CD4-positive, alpha-beta T cell treated with Interleukin-4 for 4 hours (primary cell): ENCODE measurements at regions not wholly inside any gene's neighbourhood (a gene's known extent, or its start where the extent isn't known, plus 50 kb on each side); places are given as distances from the start of the nearest gene placed in this dataset.
"Not testable (repeated sequence)": the region's sequence is repeated elsewhere in the genome, so short reads cannot be mapped to it uniquely, and the experiment has no call there.

Experiments used
- DNase-seq: peaks from one replicate; pipeline ENCODE4 v3.0.0-alpha.2; 2020

DNA sequence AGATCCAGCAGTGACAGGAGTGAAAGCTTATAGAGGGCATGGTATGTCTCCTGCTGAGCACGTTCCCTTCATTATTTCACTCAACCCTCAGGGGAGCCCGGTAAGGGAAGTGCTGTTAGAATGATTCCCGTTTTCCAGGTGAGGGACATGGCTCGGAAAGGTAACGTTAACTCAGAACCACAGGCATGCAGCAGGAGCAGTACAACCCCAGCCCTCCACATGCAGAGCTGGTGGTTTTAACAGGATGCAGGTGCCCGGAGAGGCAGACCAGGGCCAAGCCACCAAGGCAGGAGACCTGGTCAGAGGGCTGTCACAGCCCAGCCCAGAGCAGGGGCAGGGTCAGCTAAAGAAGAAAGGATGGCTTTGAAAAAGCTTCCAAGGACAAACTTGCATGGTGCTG lies 268.5 kb downstream of the SH3BP4 start:
- no peak for DNase-seq

DNA sequence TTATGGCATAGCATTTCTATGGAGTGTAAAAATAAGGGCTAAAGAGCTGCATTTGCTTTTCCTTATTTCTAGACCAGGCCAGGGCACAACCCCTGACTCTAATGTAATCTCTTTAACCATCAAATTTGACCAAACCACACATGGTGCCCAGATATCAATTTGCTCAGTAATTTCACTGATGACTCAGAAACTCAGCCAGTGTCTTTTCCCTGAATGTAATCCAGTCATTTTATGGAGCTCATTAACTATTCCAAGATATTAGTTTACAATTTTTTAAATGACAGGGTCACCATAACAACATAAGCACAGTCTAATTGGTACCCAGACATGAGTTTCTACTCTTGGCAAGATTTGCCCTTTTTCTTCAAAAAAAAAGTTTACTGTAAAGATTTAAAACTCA lies 270.8 kb upstream of the AGAP1 start:
- no peak for DNase-seq

- DNase-seq = no peak
Measured at GRCh38 chr2:235224410-235224809, 269.4 kb upstream of the AGAP1 start.

GRCh38 chr2:235225261-235225660 lies 268.6 kb upstream of the AGAP1 start:
- no peak for DNase-seq

DNA sequence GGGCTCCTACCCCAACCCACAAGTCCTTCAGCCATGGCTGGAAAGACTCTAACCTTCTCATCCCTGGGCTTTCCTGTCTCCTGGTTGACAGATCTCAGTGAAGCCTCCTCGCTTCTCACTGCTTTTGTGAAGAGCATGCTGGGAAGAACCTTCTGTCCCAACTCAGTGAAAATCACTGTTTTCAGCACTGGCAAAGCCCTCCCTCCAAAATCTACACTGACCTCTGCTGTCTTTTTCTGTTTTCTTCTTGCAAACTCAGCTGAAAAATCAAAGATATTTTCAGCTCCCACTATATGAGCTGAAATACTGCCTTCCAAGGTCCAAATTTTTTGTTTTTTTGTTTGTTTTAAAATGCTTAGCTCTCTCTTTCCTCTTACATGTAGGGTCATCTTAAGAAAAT lies 266.3 kb upstream of the AGAP1 start:
- DNase-seq = no peak

DNA sequence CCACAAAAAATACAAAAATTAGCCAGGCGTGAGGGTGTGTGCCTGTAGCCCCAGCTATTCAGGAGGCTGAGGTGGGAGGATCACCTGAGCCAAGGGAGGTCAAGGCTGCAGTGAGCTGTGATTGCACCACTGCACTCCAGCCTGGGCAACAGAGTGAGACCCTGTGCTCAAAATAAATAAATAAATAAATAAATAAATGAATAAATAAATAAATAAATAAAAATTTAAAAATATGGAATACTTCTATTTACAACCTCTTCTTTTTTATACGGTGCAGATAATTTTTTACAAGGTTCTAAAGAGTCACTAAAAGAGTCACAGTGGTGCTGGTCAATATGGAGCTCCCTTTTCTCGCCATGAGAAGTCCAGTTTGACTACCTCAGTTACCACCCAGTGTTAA lies 265.4 kb upstream of the AGAP1 start:
- DNase-seq = not testable (repeated sequence)

GRCh38 chr2:235229236-235229635 lies 264.6 kb upstream of the AGAP1 start:
- DNase-seq = no peak

- no peak for DNase-seq
Measured at GRCh38 chr2:235230821-235231601, 262.8 kb upstream of the AGAP1 start.

- no peak for DNase-seq
Measured at GRCh38 chr2:235232449-235233433, 261.1 kb upstream of the AGAP1 start.

DNA sequence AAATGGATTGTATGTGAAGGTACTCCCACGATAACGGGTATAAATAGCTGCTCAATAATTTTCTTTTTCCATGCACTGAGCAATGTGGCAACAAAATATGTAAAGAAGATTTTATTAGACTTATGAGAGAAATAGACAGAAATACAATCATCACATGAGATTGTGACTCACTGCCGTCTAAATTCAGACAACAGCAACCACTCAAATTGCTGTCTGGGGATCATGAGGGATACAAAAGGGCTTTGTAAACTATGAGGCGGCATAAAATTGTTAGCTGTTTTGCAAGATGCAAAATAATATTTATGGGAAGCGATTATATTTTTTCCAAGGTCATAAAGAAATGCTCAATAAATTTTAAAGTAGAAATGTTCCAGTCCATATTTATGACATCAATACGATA lies 259.1 kb upstream of the AGAP1 start:
- no peak for DNase-seq

GRCh38 chr2:235235977-235236767 lies 257.7 kb upstream of the AGAP1 start:
- no peak for DNase-seq

GRCh38 chr2:235238537-235238936 lies 255.3 kb upstream of the AGAP1 start:
- no peak for DNase-seq

GRCh38 chr2:235240574-235240973 lies 253.3 kb upstream of the AGAP1 start:
- no peak for DNase-seq

GRCh38 chr2:235244255-235245220 lies 249.3 kb upstream of the AGAP1 start:
- no peak for DNase-seq

GRCh38 chr2:235247001-235247400 lies 246.8 kb upstream of the AGAP1 start:
- DNase-seq = no peak

GRCh38 chr2:235255693-235256092 lies 238.2 kb upstream of the AGAP1 start:
- DNase-seq = no peak

DNA sequence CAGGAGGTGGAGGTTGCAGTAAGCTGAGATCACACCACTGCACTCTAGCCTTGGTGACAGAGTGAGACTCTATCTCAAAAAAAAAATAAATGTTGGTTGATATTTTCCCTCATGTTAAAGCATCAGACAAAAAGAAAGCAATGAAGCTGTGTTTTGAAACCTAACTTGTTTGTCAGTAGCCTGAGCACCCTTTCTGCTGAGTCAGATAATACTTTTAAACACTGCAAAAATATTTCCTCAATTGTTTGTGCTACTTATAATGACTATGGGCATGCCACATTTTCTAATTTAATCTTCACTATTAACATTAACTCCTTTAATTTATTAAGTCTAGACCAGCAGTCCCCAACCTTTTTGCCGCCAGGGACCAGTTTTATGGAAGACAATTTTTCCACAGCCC lies 236.3 kb upstream of the AGAP1 start:
- DNase-seq = no peak

GRCh38 chr2:235262750-235263149 lies 231.1 kb upstream of the AGAP1 start:
- no peak for DNase-seq

- DNase-seq = no peak
Measured at GRCh38 chr2:235263205-235264120, 230.4 kb upstream of the AGAP1 start.

DNA sequence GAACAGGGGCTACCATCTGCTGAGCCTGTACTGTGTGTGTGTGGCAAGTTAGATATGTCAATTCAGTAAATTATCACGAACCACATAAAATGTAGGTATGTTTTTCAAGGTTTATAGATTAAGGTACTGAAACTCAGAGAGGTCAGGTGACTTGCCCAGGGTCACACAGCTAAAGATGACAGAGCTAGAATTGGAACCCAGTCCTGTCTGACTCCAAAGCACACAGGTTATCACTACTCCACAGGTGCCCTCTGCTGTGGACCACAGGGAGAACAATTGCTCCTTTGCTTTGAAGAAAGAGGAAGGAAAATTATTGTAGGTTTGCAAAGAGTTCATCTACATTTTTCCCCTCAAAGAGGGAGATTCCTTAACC lies 229.7 kb upstream of the AGAP1 start:
- DNase-seq = no peak

DNA sequence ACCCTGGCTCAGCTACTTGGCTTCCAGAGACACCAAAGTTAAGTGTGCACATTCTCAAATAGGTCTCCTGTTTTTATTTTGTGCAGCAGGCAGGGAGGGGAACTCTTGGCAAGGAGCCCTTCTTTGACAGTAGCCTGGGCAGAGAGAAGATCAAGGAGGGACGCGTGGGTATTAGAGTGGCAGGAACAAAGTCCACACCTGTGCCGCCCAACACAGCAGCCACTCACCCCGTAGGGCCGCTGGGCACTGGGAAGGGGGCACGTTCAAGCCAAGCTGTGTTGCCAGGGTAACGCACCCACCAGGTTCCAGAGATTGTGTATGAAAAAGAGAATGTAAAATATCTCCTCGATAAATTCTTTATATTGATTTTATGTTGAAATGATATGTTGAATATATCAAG lies 229.3 kb upstream of the AGAP1 start:
- DNase-seq = no peak
